ENCODE measurements at regions not wholly inside any gene's neighbourhood (a gene's known extent, or its start where the extent isn't known, plus 50 kb on each side); places are given as distances from the start of the nearest gene placed in this dataset.
"Not testable (repeated sequence)": the region's sequence is repeated elsewhere in the genome, so short reads cannot be mapped to it uniquely, and the experiment has no call there.

DNA sequence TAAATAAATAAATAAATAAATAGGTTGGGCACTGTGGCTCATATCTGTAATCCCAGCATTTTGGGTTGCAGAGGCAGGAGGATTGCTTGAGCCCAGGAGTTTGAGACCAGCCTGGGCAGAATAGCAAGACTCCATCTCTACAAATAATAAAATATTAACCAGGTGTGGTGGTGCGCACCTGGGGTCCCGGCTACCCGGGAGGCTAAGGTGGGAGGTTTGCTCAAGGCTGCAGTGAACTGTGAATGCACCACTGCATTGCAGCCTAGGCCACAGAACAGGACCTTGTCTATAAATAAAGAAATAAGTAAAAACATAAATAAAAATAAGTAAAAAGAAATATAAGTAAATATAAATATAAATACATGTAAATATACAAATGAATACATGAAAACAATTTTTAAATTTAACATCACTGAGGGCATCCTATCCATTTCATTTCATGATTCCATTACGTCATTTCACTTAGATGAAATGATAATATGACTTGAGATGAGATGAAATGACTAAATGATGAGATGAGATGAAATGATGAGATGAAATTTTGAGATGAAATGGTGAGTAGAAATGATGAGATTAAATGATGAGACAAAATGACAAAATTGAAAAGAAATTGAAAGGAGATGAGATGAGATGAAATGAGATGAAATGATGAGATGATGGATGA, 233.4 kb downstream of the GOLGA6L6 start:
- DNase-seq (ENCODE audit: low spot score), result not testable (repeated sequence)

DNA sequence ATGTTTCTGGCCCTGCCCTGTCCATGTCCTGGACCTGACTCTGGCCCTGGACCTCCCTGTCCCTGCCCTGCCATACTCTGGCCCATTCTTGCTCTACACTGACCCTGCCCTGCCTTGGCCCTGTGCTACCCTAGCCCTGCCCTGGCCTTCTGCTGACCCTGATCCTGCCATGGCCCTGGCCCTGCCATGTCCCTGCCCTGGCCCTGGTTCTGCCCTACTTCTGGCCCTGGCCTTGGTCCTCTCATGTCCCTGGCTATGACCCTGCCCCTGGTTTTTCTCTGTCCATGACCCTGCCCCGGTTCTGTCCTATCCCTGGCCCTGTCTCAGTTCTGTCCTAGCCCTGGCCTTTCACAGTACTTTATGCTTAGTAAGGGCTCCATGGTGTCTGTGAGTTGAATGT, 234.5 kb downstream of the GOLGA6L6 start:
- DNase-seq (ENCODE audit: low spot score), result not testable (repeated sequence)

DNA sequence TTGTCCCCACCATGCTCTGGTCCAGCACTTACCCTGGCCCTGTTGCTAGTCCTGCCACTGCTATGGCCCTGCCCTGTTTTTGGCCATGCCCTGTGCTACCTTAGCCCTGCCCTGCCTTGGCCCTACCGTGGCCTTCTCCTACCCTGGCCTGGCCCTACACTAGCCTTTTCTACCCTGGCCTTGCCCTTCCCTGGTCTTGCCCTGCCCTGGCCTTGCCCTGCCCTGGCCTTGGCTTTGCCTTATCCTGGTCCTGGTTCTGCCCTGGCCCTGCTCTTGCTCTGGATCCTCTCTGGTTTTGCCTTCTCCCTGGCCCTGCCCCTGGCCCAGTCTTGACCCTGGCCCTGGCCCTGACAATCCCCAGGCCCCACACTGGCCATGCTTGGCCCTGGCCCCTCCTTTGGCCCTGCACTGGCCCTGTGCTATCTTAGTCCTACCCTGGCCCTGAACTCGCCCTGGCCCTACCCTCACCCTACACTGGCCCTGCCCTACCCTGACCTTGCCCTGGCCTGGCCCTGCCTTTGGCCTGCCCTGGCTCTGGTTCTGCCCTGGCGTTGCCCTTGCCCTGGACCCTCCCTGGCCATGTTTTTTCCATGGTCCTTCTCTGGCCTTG, 235.0 kb downstream of the GOLGA6L6 start:
- DNase-seq (ENCODE audit: low spot score), result peak; percentile 0

DNA sequence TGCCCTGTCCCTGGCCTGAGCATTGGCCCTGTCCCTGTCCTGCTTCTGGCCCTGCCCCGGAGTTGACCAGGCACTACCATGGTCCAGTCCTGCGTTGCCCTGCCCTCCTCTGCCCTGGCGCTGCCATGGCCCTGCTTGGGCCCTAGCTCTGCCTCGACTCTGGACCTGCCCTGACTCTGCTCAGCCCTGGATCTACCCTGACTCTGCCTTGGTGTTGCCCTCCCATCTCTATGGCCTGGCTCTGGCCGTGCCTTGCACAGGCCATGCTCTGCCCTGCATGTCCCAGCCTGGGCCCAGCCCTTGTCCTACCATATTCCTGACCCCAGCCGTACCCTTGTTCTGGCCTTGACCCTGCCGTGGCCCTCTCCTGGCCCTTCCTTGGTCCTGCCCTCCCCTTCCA, 235.7 kb downstream of the GOLGA6L6 start:
- not testable (repeated sequence) for DNase-seq (ENCODE audit: low spot score)

DNA sequence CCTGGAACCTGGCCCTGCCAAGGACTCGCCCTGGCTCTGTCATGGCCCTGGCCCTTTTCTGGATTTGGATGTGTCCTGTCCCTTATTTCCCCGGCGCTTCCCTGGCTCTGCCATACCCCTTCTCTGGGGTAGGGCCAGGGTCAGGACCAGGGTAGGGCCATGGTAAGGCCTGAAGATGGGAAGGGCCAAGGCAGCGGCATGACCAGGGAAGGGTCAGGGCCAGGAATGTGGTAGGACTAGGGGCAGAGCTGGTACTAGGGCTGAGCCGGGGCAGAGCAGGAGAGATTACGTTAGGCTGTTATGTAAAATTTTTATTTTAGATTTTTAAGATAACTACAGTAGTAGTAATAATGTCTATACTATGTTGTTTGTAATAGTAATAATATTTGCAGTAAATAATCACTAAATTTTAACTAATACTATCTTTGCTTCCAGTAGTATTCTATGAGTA, 236.6 kb downstream of the GOLGA6L6 start:
- peak; percentile 0 for DNase-seq (ENCODE audit: low spot score)

DNA sequence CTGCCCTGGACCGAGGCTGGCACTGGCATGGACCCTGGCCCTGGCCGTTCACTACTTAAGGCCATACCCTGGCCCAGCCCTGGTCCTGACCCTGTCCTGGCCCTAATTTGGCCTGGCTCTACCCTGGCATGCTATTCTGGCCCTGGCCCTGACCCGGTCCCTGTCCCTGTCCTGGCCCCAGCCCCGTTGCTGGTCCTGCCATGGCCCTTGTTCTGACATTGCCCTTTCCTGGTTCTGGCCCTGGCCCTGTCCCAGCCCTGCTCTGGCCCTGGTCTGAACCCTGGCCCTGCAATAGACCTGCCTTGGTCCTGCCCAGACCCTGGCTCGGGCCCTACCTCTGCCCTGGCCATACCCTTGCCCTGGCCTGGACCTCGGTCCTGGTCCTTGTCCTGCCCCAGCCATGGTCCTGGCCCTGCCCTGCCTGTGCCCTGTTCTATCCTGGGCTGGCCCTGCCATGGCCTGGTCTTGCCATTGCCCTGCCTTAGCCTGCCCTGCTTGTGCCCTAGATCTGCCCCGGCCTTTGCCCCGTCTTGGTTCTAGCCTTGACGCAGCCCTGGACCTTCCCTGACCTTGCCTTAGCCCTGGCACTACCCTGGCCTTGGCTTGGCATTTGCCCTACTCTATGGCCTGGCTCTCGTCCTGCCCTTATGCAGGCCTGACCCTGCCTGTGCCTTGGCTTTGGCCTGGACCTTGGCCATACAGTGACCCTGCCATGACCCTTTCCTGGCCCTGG, 237.2 kb downstream of the GOLGA6L6 start:
- not testable (repeated sequence) for DNase-seq (ENCODE audit: low spot score)

DNA sequence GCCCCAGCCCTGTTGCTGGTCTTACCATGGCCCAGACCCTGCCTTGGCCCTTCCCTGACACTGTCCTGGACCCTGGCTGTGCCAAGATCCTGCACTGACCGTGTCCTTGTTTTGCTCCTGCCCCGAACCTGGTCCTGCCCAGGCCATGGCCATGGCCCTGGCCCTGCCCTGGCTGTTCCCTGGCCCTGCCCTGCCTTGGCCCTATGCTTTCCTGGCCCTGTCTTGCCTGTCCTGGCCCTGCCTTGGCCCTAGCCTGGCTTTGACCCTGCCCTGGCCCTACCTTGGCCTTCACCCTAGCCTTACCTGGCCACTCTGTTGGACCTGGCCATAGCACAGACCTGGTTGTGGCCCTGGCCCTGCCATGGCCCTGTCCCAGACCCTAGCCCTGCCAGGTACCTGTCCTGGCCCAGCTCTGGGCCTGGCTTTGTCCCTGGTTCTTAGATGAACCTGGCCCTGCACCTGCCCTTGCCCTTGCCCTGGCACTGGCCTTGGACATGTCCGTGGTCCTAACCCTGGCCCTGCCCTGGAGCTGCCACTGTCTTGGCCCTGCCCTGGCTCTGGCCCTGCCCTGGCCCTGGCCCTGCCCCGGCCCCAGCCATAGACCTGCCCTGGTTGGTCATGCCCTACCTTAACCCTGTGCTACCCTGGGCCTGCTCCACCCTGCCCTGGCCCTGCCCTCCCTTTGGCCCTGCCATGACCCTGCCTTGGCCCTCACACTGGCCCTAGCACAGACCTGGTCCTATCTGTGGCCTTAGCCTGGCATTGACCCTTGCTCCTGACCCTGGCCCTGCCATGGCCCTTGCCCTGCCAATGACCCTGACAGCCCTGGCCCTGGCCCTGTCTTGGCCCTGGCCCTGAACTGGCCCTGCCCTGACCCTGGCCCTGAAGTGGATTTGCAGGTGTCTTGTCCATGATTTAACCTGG, 238.1 kb downstream of the GOLGA6L6 start:
- DNase-seq (ENCODE audit: low spot score), result not testable (repeated sequence)

DNA sequence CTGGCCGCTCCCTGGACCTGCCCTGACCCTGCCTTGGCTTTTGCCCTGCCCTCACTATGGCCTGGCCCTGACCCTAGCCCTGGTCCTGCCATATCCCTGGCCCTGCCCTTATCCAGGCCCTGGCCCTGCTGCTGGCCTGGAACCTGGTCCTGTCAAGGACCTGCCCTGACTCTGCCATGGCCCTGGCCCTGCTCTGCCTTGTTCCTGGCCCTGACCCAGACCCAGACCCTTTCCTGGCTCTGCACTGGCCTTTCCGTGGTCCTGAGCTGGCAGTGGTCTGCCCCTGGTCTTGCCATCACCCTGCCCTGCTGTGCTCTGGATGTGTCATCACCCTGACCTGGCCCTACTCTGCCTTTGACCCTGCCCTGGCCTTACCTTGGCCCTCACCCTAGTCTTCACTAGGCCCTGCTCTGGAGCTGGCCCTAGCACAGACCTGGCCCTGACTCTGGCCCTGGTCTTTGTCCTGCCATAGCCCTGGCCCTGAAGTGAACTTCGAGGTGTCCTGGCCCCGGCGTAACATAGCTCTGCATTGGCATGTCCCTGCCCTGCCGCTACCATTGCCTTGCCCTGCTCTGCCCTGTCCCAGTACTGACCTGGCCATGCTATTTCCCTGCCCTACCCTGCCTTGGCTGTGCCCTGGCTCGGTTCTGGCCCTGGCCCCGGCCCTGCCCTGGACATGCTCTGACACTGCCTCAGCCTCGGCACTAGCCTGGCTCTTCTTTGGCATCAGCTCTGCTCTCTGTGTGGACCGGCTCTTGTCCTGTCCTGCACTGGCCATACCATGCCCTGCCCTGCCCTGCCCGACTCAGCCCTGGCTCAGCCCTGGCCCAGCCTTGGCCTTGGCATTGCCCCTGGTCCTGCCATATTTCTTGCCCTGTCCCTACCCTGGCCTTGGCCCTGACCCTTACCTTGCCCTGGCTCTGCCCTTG, 239.2 kb downstream of the GOLGA6L6 start:
- not testable (repeated sequence) for DNase-seq (ENCODE audit: low spot score)

DNA sequence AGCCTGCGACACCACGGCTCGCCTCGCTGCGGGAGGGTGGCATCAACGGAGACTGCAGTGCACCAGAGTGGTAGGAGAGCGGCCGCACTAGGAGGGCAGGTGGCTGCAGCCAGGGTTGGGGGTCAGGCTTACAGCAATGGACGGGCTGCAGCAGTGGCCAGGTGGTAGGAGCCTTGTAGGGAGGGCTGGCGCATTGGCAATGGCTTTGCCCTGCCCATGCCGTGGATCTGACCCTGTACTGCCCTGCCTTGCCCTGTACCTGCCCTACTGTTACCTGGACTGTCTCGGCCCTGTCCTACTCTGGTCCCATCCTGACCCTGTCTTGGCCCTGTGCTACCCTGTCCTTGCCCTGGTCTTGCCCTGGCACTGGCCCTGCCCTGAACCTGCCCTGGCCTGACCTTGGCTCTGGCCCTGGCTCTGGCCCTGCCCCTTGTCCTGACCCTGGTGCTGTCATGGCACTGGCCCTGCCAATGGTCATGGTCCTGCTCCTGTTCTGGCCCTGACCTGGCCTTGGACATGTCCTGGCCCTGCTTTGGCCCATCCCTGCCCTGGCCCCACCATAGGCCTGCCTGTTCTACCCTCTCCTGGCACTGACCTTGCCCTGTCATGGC, 240.0 kb downstream of the GOLGA6L6 start:
- not testable (repeated sequence) for DNase-seq (ENCODE audit: low spot score)

DNA sequence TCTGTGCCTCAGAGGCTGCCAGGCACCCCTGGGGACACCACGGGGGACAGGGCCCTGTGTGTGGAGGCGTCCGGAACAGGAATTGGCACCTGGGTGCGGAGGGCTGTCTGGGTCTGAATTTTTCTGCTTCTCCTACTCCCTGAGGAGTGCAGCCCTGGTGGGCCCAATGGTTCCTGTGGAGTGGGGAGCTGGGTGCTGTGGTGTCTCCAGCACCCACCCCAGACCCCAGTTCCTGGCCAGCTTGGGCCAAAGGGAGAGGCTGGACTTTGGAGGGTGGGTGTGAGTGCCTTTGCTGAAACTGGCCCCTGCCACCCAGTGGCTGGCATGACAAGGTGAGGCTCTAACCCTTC, 240.6 kb downstream of the GOLGA6L6 start:
- DNase-seq (ENCODE audit: low spot score), result not testable (repeated sequence)

DNA sequence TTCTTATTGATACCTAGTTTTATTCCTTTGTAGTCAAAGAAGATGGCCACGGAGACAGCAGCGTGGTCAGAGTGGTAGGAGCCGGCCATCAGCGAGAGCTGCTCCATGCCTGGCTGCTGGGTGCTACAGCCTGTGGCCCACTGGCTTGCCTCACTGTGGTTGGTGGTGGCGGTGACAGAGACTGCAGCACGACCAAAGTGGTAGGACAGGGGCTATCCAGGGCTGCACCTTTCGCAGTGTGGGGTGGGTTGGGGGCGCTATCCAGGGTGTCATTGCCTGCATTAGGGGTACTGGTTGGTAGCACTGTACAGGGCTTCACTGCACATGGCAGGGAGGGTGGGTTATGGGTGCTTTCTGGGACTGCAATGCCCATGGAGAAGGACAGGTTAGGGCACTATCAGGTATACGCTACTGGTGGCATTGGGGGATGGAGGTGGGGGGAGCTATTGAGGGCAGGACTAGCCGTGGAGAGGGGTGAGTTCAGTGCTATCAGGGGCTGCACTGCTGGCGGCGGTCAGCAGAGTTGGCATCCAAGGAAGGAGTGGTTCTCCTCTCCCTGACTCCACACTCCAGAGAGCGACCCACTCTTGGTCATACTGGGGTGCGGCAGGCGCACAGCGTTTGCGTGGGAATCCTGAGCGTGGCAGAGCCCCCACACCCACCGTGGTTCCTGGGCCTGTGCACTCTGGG, 241.1 kb downstream of the GOLGA6L6 start:
- DNase-seq (ENCODE audit: low spot score), result not testable (repeated sequence)

DNA sequence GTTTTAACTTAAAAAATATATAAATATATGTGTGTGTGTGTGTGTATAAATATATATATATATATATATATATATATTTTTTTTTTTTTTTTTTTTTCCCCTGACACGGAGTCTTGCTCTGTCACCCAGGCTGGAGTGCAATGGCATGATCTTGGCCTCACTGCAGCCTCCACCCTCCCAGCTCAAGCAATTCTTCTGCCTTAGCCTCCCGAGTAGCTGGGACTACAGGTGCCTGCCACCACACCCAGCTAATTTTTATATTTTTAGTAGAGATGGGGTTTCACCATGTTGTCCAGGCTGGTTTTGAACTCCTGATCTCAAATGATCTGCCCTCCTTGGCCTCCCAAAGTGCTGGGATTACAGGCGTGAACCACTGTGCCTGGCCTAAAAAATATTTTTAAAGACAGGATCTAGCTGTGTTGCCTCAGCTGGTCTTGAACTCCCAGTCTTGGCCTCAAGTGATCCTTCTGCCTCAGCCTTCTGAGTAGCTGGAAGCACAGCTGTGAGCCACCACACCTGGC, 243.9 kb downstream of the GOLGA6L6 start:
- DNase-seq (ENCODE audit: low spot score), result not testable (repeated sequence)

DNA sequence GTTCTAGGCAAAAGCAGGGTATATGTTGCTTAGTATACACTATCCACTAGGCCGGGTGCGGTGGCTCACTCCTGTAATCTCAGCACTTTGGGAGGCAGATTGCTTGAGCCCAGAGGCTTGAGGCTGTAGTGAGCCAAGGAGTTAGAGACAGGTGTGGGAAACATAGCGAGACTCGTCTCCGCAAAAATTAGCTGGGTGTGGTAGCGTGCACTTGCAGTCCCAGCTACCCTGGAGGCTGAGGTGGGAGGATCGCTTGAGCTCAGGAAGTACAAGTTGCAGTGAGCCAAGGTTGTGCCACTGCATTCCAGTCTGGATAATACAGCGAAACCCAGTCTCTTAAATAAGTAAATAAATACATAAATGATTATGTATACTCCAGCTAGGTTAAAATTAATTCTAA, 245.3 kb downstream of the GOLGA6L6 start:
- not testable (repeated sequence) for DNase-seq (ENCODE audit: low spot score)

DNA sequence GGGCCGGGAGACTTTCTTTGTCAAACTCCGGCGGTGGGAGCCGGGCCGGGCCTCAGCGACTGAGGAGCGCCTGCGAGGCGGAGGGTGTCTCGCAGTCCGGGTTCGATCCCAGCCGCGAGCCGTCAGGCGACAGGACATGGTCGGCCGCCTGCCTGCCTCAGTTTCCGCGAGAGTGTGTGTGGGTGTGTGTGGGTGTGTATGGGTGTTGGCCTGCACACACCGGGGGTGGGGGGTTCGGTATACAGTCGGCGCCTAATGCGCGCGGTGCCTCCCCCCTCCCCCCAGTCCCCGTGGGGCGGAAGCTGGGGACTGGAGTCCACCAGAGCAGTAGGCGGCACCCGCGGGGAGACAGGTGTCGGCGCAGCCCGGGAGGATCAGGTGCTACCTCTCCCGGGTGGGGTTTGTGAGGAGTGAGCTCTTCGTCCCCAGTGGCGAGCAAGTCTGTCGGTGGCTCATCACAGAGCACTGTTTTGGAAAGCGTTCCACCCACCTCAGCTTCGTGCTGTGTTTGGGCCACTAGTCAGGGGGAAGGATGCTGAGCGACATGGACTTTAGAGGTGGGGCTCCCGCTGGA, 246.3 kb downstream of the GOLGA6L6 start:
- peak; percentile 10 for DNase-seq (ENCODE audit: low spot score)

DNA sequence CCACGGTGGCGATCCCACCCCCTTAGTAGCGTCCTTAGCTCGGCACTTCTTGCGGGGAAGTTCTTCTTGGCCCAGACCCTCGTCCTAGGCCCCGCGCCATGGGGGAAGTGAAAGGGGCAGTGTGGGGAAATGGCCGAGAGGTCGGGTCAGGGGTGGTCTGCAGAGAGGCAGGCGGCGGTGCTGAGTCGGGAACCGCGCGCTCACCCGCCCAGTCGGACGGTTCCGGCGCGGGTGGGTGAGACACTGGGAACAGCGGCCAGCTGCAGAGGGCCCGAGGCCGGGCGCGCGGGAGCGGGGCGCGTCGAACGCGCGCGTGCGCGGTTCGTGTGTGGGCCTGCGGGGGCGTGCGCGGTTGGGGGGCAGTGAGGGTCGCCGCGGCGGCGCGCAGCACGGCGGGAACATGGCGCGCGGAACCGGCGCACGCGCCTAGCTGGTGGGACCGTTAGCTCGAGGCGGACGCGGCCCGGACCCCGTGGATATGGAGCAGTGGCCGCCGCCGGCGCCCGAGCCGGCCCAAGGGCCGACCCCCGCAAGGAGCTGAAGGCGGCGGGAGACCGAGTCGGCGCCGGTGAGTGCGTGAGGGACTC, 246.9 kb downstream of the GOLGA6L6 start:
- peak; percentile 34 for DNase-seq (ENCODE audit: low spot score)

DNA sequence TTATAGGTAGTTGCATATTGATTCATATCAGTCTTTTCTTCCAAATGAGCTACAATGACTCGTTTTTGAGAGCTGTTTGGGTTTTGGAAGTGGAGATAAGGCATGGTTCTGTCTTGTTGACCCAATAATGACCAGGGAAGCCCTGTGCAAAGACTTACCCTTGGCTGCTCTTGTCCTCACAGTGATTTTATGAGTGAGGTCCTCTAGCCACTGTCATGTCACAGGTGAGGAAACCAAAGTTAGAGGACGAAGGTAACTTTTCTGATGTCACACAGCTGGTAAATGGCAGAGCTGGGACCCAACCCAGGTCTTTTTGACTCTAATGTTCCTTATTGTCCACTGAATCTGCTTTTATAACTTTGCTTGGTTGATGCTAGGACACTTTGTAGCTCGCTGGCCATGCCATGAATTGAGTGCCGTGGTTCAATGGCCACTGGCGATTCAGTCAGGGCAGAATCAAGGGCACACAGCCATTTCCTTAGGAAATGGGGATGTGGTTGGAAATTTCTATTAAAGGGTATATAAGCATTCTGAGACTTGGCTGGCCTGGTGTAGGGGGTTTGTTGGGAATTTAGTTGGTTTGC, 249.1 kb downstream of the GOLGA6L6 start:
- DNase-seq (ENCODE audit: low spot score), result not testable (repeated sequence)

DNA sequence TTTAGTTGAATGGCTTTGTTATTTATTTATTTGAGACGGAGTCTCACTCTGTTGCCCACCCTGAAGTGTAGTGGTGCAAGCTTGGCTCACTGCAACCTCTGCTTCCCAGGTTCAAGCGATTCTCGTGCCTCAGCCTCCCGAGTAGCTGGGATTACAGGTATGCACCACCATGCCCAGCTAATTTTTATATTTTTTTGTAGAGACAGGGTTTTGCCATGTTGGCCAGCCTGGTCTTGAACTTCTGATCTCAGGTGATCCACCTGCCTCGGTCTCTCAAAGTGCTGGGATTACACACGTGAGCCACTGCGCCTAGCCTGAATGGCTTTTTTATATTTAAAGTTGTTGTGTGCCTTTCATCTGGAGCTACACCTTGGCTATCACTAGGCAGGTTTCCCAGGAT, 250.0 kb downstream of the GOLGA6L6 start:
- not testable (repeated sequence) for DNase-seq (ENCODE audit: low spot score)

DNA sequence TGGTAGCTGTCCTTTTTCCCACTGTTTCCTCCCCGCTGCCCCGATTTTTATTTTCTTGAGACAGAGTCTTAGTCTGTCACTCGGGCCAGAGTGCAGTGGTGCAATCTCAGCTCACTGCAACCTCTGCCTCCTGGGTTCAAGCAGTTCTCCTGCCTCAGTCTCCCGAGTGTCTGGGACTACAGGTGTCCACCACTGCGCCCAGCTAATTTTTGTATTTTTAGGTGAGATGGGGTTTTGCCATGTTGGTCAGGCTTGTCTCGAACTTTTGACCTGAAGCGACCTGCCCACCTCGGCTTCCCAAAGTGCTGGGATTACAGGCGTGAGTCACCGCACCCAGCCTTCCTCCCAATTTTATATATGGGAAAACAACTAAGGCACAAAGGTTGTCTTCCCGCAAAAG, 251.0 kb downstream of the GOLGA6L6 start:
- DNase-seq (ENCODE audit: low spot score), result not testable (repeated sequence)

All from iPS-NIHi11 (cell line).